HG02642 (cell line): ENCODE measurements at regions not wholly inside any gene's neighbourhood (a gene's known extent, or its start where the extent isn't known, plus 50 kb on each side); places are given as distances from the start of the nearest gene placed in this dataset.

Experiments
- ATAC-seq: cut with Tn5 transposase; IDR thresholded peaks from one replicate; pipeline ENCODE4 v1.9.1; 2021; ENCODE audit warnings: mild to moderate bottlenecking; ENCODE audit not compliant: unreplicated experiment, poor library complexity

DNA sequence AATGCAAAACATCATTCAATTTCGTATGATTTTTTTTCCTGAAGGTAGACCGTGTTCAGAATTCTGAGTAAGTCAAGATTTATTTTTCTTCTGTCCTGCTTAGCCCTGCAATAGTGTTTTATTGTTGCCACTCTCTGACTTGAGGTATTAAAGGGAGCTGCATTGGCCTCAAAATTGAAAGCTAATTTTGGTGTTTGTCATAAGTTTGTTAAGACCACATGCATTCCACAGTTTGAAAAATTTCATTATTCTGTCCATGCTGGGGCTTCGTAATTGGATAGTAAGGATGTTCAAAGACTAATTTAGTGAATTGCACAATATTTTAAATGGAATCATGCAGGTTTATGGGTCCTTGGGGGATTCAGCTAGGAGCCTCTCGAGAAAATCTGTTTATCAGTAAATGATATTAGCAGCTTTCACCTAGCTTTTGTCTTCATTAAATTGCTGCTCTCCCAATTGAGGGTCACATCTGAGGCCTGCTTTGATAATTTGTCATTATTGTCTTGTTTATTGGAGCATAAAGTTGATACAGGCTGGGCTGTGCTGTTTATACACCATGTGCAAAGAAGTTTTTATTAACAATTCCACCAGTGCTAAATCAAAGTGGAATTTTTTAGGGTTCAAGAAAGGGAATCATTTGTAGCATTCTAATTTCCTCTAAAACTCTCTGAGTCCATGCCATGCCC is 339.8 kb upstream of the OBI1 start:
- ATAC-seq = no peak

DNA sequence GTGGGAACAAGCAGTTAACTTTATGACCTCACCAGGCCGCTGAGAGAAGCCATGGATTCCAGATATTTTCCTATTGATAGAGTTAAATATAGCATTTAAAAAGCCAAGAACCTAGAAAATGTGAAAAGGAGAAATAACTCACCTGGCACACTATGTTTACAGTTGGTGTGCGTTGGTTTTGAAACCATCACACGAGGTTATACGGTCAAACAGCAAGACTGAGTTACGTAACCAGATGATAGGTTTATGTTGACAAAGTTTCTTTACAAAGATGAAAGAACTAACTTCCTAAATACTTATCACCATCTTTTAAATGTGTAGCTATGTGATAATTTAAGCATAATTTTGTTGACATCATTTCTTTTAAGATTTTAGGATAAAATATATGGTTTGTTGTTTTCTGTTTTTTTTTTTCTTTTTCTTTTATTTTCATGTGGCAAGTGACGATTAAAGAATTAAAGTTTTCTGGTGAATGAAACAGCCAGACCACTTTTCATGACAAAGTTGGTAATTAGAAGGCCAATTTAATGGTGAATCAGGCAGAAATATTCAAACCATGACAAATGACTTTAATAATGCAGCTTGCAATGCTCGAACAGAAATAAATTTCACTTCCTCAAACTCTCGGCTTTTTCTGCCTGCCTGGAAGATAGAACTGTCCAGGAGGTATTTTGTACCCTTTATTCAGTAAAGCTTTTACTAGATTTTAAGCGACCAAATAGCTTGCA is 339.1 kb upstream of the OBI1 start:
- no peak for ATAC-seq

DNA sequence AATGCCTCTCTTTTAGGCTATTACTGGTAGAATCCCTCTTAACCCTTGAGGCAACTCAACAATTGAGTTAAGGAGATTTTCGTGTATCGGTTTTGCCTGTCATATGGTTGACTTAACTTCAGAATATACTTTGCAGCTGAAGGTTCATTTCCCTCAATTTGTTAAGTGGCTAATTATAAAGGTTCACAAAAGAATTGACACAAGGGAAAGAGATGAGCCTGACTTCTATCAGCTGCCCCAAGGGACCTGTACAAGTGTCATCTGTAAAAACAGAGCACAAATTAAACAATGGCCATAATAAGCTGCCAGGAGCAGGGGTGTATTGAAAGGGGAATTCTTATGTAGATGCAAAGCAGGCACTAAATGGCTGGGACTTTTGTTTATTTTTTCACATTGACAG is 334.8 kb upstream of the OBI1 start:
- ATAC-seq = no peak

DNA sequence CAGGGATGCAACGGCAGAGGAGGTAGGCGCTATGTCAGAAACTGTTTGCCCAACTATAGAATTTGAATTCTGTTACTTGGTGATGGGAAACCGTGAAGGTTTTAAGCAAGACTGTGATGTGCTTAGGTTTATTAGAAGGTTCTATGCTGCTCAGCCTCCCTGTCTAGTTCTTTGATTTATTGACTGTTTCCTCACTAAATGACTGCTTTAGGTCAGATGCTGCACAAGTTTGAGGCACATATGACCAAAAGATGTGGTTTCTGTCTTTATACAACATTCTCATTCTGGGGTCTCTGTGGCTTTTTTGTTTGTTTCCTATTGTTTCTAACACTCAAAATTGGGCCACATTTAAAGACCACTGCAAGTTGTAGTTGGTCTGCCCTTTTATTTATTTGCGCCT is 323.0 kb upstream of the OBI1 start:
- no peak for ATAC-seq

DNA sequence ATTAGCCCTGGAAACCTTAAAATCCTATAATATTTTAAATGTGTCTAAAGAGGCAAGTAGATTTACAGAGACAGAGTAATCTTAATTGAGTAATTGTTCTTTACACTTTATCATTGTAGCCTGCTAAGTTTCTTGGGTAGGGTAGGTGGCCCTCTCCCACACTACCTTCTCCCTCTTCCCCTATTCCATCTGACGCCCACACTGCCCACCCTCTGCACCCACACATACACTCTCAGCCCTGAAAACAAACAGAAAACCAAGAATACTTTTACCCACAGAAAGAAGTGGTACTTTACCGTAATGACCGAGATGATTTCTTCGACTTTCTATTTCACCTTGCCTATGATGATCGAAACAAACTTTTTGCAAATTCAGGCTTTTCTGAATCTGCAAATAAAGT is 320.4 kb upstream of the OBI1 start:
- no peak for ATAC-seq

DNA sequence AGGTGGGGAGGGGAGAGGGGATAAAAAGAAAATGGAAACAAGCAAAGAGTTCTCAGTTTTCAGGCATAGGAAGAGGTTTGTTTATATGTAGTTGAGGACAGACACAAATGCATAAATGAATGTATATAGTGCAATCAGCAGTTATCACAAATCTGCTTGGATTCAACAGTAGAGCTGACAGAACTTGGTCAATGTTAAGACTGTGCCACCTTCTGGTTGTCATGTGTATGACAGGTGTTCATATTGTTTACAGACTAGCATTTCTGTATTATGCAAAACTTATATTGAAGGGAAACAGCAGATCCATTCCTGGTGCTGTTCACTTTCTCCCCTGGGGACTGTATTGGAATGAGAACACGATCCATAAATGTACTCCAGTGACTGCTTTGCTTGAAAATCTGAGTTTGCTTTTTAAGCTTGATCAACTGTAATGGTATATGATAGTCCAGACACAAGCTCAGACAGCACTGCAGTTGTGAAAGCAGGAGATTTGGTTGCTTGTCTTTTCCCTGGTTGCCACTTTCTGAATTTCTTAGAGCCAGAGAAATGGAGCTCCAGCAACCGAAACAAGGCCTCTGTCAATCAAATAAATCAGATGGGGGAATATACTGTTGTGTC is 319.5 kb upstream of the OBI1 start:
- ATAC-seq = peak; percentile 95

DNA sequence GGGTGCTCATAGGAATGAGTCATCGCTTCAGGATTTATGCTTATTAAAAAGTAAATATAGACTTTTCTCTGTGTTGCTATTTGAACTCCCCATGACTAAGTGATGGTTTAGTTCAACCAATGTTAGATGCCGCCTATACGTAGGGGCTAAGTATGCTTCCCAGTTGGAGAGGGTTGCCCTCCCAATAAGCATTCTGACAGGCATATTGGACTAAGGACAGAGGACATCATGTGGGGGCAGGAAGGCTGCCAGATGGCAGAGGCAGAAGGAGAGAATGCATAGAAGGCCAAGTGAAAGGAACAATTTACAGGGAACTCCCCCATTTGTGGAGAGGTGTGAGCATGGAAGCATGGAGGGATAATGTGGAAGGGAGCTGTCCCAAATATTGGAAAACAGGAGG is 318.4 kb upstream of the OBI1 start:
- no peak for ATAC-seq

DNA sequence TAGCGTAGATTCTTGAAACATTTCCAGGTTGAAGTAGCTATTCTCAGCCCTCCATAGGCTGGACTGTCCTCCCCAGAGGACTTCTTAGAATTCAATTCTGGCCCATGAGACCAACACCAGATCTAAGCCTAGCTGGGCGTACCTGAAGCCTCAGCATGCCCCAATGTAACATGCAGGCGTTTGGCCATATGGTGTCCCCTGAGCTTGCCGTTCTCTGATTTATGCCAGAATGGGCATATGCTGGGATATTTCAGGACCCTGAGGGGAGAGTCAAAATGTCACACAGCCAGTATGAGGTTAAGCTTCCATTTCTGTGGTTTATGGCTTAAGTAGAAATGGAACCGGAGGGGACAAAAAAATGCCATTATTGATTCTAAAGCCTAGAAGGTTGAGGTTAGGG is 317.7 kb upstream of the OBI1 start:
- ATAC-seq = no peak

DNA sequence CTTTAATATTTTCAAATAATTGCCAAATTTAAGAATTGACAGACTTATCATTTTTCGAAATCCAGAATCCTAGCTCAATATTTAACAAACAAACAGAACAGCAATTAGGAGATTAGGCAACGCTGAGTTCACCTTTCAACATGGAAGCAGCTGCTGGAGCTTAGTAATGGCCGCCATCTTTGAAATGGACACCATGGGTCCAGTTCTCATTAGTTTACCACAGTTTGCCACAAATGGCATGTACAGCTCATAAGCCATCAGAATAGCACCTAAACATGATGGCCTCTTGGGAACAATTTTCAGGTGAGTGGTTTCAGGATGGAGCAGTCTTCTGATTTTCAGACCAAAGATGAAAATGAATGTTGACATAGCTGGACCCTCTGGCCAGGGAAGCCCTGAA is 313.6 kb upstream of the OBI1 start:
- no peak for ATAC-seq

DNA sequence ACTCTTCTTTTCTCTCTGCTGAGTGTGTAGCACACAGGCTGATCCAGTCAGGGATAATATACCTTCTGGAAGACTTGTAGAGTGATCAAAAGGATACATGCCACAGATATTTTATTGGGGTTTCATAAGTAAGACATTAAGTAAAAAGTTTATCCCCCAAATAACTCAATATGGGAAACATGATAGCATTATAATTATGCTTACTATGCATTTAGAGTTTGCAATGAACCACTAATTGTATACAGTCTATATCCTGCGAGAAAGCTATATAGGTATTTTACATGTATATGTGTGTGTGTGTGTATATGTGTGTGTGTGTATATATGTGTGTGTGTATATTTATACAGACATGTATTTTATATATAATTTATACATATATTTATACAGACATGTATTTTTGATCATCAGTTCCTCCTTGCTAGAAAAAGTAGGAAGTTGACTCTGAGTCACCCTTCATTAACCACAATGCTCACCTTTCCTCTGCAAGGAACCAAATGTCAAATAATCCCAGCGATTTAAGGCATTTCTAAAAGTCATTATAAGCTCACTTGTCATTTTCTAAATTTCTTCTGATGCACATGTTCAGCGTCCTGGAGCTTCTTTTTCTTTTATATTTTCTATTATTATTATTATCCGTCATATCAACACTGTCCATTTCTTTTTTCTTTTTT is 312.5 kb upstream of the OBI1 start:
- ATAC-seq = no peak

DNA sequence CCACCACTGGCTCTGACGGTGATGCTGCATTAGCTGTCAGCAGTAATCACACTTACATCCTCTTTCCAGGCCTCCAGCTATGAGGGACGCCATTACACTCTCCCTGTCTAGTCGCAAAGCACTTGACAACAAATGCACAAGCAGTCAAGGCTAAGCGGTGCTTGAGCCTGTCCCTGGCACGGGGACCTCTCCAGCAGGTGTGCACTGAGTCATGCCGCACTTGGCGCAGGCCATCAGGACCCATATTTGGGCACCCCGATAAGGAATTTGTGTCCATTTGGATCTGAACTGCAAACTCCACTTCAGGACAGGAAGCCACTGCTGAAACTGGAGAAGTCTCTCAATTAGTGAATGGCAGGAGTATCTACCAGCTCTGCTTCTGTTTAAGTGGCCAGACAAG is 301.9 kb upstream of the OBI1 start:
- ATAC-seq = no peak

DNA sequence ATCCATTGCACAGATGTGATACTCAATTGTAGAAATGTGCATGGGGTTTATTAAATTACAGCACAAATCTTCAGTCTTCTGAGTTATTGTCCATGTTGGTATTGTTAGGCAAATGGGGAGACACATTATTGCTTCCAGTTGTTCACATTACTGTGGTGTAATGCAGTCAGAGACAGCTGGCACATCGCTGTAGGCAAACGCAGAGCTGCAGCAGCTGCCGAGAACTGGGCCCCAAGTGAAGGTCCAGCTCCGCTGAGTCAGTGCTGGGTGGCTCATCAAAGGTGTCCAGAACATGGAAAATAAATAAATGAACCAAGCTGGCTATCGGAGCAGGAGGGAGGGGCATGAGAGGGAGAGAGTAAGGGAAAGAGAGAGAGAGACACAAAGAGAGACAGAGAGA is 299.1 kb upstream of the OBI1 start:
- no peak for ATAC-seq

DNA sequence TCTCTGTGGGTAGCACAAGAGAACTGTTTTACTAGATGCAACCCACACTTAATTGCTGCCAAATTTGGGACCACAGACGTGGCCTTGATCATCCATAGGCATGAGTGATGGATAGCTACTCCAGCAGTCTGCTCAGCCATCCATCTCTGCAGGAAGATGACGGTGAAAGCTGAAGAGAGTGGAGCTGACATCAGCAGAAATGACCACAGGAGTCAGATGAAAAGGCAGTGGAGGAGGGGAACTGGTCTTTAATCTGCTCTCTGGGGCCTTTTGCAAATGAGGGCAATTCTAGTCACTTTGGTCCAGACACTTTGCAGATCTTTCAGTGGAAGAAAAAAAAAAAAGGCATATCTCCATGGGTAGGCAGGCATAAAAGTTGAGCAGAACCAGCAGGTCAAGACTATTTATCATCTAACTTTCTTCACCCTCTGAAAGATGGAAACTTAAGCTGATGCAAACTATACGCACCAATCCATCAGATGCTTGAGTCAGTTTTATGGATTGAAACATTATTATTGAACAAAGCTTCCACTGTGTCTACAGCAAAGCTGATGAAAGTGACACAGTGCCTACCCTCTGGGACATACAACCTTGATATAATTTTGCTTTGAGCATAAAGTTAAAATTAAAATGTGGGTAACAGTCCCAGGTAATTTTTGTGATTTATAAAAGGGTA is 281.6 kb upstream of the OBI1 start:
- ATAC-seq = no peak

DNA sequence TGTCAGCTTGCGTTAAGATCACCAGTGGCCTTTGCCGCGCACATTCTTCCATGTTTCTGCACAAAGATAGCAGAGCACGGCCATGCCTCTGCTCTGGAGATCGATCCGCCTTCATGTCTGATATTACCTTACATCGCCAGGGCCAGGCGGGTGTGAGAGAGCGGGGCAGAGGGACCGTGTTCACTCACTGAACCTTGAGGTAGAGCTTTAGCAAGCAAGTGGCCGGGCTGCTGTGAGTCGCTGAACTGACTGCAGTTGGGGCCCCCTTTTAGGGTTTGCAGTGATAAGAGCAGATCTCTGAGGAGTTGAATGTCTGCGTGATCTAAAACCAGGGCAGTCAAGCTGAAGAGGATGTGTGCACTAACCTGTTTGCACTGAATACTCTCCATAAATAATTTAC is 275.4 kb upstream of the OBI1 start:
- no peak for ATAC-seq

DNA sequence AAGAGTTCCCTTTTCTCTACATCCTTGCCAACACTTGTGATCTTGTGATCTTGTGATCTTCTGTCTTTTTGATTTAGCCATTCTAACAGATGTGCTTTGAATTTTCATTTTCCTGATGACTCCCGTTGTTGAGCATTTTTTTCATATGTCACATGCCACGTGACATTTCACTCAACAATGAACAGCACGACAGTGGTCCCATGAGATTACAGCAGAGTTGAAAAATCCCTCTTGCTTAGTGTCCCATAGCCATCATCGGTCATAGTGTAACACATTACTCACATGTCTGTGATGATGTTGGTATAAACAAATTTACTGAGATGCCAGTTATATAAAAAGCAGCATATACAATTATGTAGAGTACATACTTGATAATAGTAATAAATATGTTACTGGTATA is 256.1 kb upstream of the OBI1 start:
- ATAC-seq = no peak

DNA sequence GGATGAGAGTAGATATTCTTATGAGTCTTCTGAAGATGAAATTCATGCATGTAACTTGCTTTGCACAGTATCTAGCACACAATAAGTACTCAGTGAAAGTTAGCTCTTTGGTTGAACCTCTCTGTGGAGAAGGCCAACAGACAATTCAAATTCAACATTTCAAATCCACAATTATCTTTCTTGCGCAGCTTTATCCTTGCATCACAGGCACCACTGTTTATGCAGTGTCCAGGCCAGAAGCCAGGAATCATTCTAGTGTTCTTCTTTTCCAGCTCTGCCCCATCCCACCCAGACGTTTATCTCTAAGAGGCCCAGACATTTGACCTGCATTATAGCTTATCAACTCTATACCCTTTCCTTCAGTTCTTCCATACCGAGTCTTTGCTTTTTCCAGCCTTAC is 254.7 kb upstream of the OBI1 start:
- no peak for ATAC-seq

DNA sequence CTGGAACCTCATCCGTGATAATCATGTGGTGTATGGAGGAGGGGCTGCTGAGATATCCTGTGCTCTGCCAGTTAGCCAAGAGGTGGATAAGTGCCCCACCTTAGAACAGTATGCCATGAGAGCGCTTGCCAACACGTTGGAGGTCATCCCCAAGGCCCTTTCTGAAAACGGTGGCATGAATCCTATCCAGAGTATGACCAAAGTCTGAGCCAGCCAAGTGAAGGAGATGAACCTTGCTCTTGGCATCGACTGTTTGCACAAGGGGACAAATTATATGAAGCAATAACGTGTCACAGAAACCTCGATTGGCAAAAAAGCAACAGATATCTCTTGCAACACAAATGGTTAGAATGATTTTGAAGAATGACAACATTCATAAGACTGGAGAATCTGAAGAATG is 251.2 kb upstream of the OBI1 start:
- no peak for ATAC-seq

DNA sequence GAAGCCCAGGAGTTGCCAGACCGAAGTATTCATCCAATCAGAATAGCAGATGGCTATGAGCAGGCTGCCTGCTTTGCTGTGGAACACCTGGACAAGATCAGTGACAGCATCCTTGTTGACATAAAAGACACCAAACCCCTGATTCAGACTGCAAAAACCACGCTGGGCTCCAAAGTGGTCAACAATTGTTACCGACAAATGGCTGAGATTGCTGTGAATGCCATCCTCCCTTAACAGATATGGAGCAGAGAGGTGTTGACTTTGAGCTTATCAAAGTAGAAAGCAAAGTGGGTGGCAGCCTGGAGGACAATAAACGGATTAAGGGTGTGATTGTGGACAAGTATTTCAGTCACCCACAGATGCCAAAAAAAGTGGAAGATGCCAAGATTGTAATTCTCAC is 250.3 kb upstream of the OBI1 start:
- no peak for ATAC-seq

DNA sequence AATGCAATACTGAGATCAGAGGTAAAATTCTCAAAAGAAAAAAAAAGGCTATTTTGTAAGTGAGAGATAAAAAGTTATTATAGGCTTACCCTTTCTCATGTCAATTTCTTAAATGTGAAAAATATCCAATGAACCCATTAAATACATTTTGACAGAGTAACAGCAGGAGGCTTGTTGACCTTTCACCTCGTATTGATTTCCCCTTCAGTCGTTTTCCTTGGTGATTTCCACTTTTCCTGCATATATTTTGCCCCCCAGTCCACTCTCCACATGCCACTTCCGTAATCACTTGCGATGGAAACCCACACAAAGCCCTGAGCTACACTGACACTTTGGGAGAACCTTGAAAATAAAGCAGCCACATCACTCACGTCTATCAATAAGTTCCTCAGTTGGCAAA is 248.1 kb upstream of the OBI1 start:
- ATAC-seq = no peak

DNA sequence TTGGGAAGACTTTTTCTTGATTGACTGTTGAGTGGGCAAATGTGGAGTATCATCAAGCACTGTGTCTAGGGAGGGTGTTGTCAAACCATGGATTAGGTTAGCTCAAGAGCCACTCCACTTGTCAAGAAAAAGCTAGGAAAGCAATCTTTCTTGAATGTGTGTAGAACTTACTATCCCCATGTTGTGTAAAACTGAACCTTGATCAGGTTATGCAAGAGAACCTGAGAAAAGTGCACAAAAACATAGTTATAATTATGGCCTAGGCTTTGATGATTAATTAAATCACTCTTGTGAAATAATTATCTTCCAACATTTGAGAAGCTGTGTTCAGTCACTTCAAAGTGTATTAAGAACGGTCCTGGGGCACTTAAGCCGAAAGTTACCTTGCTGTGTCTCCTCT is 238.2 kb upstream of the OBI1 start:
- ATAC-seq = no peak

DNA sequence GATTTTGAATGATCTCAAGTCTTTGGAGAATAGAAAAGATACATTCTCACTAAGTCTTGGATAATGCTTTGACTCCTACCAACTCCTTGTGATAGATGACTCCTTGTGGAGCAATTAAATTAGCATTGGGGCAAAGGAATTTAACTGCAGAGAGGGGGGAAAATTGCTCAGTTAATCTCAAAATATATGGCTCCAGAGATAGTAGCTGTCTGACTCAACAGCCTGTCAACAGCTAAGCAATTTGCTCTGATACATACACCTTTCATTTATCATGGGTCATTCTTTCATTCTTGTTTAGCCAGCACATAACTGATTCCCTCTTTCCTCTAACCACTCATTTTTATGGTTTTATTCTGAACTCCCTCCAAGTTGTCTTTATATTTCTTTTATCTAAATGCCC is 225.6 kb upstream of the OBI1 start:
- ATAC-seq = no peak
